ENCODE measurements at regions not wholly inside any gene's neighbourhood (a gene's known extent, or its start where the extent isn't known, plus 50 kb on each side); places are given as distances from the start of the nearest gene placed in this dataset.

DNA sequence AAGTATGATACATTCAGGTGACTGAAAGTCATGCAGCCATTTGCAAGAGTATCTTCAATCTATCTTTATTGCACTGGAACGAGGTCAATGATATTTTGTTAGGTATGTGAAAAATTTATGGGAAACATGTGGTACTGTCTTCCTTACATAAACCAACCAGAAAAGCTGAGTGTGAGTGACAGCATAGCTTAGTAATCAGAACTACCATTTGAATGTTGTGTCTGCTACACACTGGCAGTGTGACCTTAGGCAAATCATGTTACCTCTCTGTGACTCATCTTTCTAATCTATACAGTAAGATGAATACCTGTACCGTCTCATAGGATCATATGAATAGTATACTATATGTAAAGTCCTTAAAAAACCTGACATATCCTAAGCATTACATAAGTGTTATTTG, 337.9 kb upstream of the IL12A start:
- no peak overlapping the region for H3K4me3 ChIP-seq (ENCODE audit: low read length)
- TF ChIP-seq, protein P1, sequence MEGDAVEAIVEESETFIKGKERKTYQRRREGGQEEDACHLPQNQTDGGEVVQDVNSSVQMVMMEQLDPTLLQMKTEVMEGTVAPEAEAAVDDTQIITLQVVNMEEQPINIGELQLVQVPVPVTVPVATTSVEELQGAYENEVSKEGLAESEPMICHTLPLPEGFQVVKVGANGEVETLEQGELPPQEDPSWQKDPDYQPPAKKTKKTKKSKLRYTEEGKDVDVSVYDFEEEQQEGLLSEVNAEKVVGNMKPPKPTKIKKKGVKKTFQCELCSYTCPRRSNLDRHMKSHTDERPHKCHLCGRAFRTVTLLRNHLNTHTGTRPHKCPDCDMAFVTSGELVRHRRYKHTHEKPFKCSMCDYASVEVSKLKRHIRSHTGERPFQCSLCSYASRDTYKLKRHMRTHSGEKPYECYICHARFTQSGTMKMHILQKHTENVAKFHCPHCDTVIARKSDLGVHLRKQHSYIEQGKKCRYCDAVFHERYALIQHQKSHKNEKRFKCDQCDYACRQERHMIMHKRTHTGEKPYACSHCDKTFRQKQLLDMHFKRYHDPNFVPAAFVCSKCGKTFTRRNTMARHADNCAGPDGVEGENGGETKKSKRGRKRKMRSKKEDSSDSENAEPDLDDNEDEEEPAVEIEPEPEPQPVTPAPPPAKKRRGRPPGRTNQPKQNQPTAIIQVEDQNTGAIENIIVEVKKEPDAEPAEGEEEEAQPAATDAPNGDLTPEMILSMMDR (conservative IDR thresholded peaks at IDR 0.05; ENCODE audit: low read depth, low read length) = no peak
- DNase-seq (ENCODE audit: low read depth) = no peak

DNA sequence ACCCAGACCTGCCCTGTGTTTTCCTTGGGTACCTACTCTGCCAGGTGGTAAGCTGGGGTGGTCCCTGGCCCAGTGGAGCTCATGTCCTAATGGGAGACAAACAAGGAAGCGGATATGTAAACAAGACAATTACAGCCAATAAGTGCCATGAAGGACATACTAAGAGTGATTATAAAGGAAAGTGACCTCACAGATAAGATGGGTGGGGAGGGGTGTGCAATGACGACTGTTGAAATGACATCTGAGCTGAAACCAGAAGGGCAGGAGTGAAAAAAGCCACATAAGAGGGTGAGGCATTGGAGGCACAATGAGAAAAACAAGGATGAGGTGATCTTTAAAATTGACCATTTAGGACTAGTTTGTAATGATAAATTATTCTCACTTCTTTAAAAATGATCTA, 336.2 kb upstream of the IL12A start:
- no peak overlapping the region for H3K4me3 ChIP-seq (ENCODE audit: low read length)
- no peak for DNase-seq (ENCODE audit: low read depth)
- TF ChIP-seq, protein P1 (conservative IDR thresholded peaks at IDR 0.05; ENCODE audit: low read depth, low read length) = no peak

GRCh38 chr3:159654183-159655134, 334.2 kb upstream of the IL12A start:
- no peak overlapping the region for H3K4me3 ChIP-seq (ENCODE audit: low read length)
- DNase-seq (ENCODE audit: low read depth) = no peak
- TF ChIP-seq, protein P1 (conservative IDR thresholded peaks at IDR 0.05; ENCODE audit: low read depth, low read length) = no peak

GRCh38 chr3:159655202-159655601, 333.4 kb upstream of the IL12A start:
- H3K4me3 ChIP-seq (ENCODE audit: low read length) = no peak overlapping the region
- DNase-seq (ENCODE audit: low read depth) = no peak
- TF ChIP-seq, protein P1 (conservative IDR thresholded peaks at IDR 0.05; ENCODE audit: low read depth, low read length) = no peak

- no peak overlapping the region for H3K4me3 ChIP-seq (ENCODE audit: low read length)
- DNase-seq (ENCODE audit: low read depth) = no peak
Observed at GRCh38 chr3:159657176-159657575, 331.5 kb upstream of the IL12A start.

DNA sequence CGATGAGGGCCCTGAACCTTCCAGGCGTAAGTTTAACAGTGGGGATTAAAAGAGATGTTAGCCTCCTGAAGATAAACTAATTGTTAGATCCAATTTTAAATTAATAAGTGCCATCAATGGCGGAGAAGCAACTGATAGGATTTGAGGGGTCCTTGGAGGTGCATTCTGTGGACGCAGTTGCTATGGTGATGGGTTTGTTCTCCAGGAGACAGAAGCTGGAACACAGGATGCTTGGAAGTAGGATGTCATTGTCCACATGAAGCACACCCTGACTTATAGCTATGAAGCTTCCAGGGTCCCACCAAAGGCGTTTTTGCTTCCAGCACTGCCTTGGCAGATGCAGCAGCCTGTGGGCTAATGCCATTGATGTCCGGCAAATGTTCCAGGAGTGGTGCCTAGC, 331.0 kb upstream of the IL12A start:
- no peak for DNase-seq (ENCODE audit: low read depth)
- TF ChIP-seq, protein P1 (conservative IDR thresholded peaks at IDR 0.05; ENCODE audit: low read depth, low read length) = no peak
- no peak overlapping the region for H3K4me3 ChIP-seq (ENCODE audit: low read length)

More at GRCh38 chr3:159657176-159657575, 331.5 kb upstream of the IL12A start:
- TF ChIP-seq, protein P1 (conservative IDR thresholded peaks at IDR 0.05; ENCODE audit: low read depth, low read length) = no peak

- TF ChIP-seq, protein P1 (conservative IDR thresholded peaks at IDR 0.05; ENCODE audit: low read depth, low read length) = no peak
- no peak overlapping the region for H3K4me3 ChIP-seq (ENCODE audit: low read length)
- no peak for DNase-seq (ENCODE audit: low read depth)
Observed at GRCh38 chr3:159660326-159660725, 328.3 kb upstream of the IL12A start.
